ENCODE measurements at regions not wholly inside any gene's neighbourhood (a gene's known extent, or its start where the extent isn't known, plus 50 kb on each side); places are given as distances from the start of the nearest gene placed in this dataset.

DNA sequence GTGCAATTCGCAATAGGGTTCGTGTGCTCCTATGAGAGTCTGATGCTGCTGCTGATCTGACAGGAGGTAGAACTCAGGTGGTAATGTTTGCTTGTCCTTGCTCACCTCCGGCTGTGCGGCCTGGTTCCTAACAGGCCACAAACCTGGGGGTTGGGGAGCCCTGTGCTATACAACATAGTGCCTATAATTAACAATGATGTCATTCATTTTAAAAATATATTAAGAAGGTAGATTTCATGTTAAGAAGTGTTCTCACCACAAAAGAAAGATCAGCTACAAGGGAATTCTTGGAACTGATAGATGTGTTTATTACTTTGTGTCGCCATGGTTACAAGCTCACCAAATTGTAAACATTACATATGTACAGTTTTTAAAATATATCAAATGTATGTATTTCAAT, 200.5 kb downstream of the GRB14 start:
- no peak for TF ChIP-seq ZNF274 (IDR thresholded peaks at IDR 0.05; ENCODE audit: low read depth, low read length)
- DNase-seq (ENCODE audit: low read depth, low spot score): no peak
- Histone ChIP-seq H3K9ac (ENCODE audit: insufficient read length, low read depth) (no peak overlapping the region), H3K36me3 (ENCODE audit: insufficient read depth, insufficient read length, low read length) (no peaks in the 10 kb centered on the region), H3K9me3 (ENCODE audit: insufficient read depth, low read length) (no peaks in the 10 kb centered on the region), H3K4me1 (ENCODE audit: insufficient read depth, insufficient read length) (no peaks in the 10 kb centered on the region), H3K27me3 (ENCODE audit: insufficient read depth, insufficient read length) (no peaks in the 10 kb centered on the region), H3K4me3 (ENCODE audit: insufficient read length, low read depth) (no peak overlapping the region)

- Histone ChIP-seq H3K9me3 (ENCODE audit: insufficient read depth, low read length) (no peaks in the 10 kb centered on the region; the same call in 1 of the 2 replicates), H3K36me3 (ENCODE audit: insufficient read depth, insufficient read length, low read length) (no peaks in the 10 kb centered on the region), H3K4me3 (ENCODE audit: insufficient read length, low read depth) (no peak overlapping the region), H3K4me1 (ENCODE audit: insufficient read depth, insufficient read length) (no peaks in the 10 kb centered on the region), H3K9ac (ENCODE audit: insufficient read length, low read depth) (no peak overlapping the region), H3K27me3 (ENCODE audit: insufficient read depth, insufficient read length) (no peaks in the 10 kb centered on the region)
- DNase-seq (ENCODE audit: low read depth, low spot score): no peak
- no peak for TF ChIP-seq YY1 (IDR thresholded peaks at IDR 0.05; ENCODE audit: insufficient read depth, insufficient read length)
- no peak for TF ChIP-seq ZNF274 (IDR thresholded peaks at IDR 0.05; ENCODE audit: low read depth, low read length)
- no peak for TF ChIP-seq SUZ12 (IDR thresholded peaks at IDR 0.05; ENCODE audit: extremely low read depth, insufficient read depth, insufficient read length)
These were observed 208.5 kb downstream of the GRB14 start for GRCh38 chr2:164412831-164413230.

DNA sequence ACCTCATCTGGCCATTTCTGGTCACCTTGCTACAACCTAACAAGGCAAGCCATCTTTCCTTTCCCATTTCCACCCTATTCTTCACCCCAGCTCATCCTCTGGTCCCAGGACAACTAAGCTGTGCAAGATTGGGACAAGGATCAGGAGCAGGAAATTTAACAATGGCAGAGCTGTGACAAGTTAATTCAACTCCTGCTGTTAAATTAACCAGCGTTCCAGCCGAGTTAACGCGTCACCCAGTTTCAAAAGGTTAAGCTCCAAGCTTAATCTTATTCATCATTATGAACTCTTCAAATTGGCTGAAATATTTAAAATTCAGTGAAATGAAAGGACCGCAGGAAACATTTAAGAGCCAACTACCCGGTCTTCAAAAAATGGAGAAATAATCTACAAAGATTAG, 231.9 kb downstream of the GRB14 start:
- H3K36me3 ChIP-seq (ENCODE audit: insufficient read depth, insufficient read length, low read length): no peaks in the 10 kb centered on the region
- no peaks in the 10 kb centered on the region for H3K4me1 ChIP-seq (ENCODE audit: insufficient read depth, insufficient read length)
- DNase-seq (ENCODE audit: low read depth, low spot score): no peak
- H3K27me3 ChIP-seq (ENCODE audit: insufficient read depth, insufficient read length): no peaks in the 10 kb centered on the region
- H3K9me3 ChIP-seq (ENCODE audit: insufficient read depth, low read length): no peaks in the 10 kb centered on the region
- TF ChIP-seq SUZ12 (IDR thresholded peaks at IDR 0.05; ENCODE audit: extremely low read depth, insufficient read depth, insufficient read length) (no peak), YY1 (IDR thresholded peaks at IDR 0.05; ENCODE audit: insufficient read depth, insufficient read length) (no peak), ZNF274 (IDR thresholded peaks at IDR 0.05; ENCODE audit: low read depth, low read length) (no peak)
- no peak overlapping the region for H3K4me3 ChIP-seq (ENCODE audit: insufficient read length, low read depth)
- no peak overlapping the region for H3K9ac ChIP-seq (ENCODE audit: insufficient read length, low read depth)

- no peak overlapping the region for H3K4me3 ChIP-seq (ENCODE audit: insufficient read length, low read depth)
- H3K9me3 ChIP-seq (ENCODE audit: insufficient read depth, low read length): no peaks in the 10 kb centered on the region
- H3K36me3 ChIP-seq (ENCODE audit: insufficient read depth, insufficient read length, low read length): no peaks in the 10 kb centered on the region
- H3K9ac ChIP-seq (ENCODE audit: insufficient read length, low read depth): no peak overlapping the region
- no peaks in the 10 kb centered on the region for H3K27me3 ChIP-seq (ENCODE audit: insufficient read depth, insufficient read length)
- peak; percentile 30 for DNase-seq (ENCODE audit: low read depth, low spot score)
- TF ChIP-seq SUZ12 (IDR thresholded peaks at IDR 0.05; ENCODE audit: extremely low read depth, insufficient read depth, insufficient read length) (no peak), ZNF274 (IDR thresholded peaks at IDR 0.05; ENCODE audit: low read depth, low read length) (no peak), YY1 (IDR thresholded peaks at IDR 0.05; ENCODE audit: insufficient read depth, insufficient read length) (no peak)
- no peaks in the 10 kb centered on the region for H3K4me1 ChIP-seq (ENCODE audit: insufficient read depth, insufficient read length)
These were observed 232.8 kb downstream of the GRB14 start for GRCh38 chr2:164388511-164388910.

DNA sequence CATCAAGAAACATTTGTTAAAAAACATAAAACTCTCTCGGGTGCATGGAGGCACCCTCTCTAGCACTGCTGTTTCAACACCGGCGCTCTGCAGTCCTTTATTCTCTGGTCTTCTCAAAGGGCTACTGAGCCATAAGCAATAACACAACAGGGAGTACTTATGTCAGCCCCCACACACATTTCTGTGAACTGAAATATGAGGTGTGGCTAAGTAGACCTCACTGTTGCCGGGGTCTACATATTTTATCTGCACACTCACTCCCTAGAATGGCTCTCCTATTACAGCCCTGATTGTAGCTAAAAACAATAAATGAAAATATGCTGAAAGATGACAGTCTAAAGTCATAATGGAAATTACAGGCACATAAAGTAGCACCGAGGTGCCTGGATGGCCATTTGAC, 235.1 kb downstream of the GRB14 start:
- DNase-seq (ENCODE audit: low read depth, low spot score): no peak
- H3K4me1 ChIP-seq (ENCODE audit: insufficient read depth, insufficient read length): no peaks in the 10 kb centered on the region
- no peak overlapping the region for H3K4me3 ChIP-seq (ENCODE audit: insufficient read length, low read depth)
- no peak overlapping the region for H3K9ac ChIP-seq (ENCODE audit: insufficient read length, low read depth)
- H3K36me3 ChIP-seq (ENCODE audit: insufficient read depth, insufficient read length, low read length): no peaks in the 10 kb centered on the region
- TF ChIP-seq ZNF274 (IDR thresholded peaks at IDR 0.05; ENCODE audit: low read depth, low read length) (no peak), SUZ12 (IDR thresholded peaks at IDR 0.05; ENCODE audit: extremely low read depth, insufficient read depth, insufficient read length) (no peak), YY1 (IDR thresholded peaks at IDR 0.05; ENCODE audit: insufficient read depth, insufficient read length) (no peak)
- H3K9me3 ChIP-seq (ENCODE audit: insufficient read depth, low read length): no peaks in the 10 kb centered on the region
- H3K27me3 ChIP-seq (ENCODE audit: insufficient read depth, insufficient read length): no peaks in the 10 kb centered on the region

DNA sequence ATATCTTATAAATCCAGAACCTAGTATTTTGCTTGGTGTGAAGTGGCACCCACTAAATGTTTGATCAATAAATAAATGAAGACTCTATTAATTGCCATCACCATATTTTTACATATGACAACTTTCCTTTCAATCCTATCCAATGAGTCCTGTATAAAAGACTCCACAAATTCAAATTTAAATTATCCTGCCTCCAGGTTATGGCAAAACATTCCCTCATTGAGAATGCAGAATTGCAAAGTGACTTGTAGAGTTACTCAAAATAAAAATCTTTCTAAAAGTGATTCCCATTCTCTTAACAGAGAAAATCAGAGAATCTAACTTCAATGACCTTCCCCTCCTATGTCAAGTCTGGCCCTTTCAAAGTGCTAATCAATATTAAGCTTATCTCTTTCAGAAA, 236.8 kb downstream of the GRB14 start:
- no peak for TF ChIP-seq ZNF274 (IDR thresholded peaks at IDR 0.05; ENCODE audit: low read depth, low read length)
- no peak for TF ChIP-seq YY1 (IDR thresholded peaks at IDR 0.05; ENCODE audit: insufficient read depth, insufficient read length)
- no peak for TF ChIP-seq SUZ12 (IDR thresholded peaks at IDR 0.05; ENCODE audit: extremely low read depth, insufficient read depth, insufficient read length)
- DNase-seq (ENCODE audit: low read depth, low spot score): no peak
- H3K4me3 ChIP-seq (ENCODE audit: insufficient read length, low read depth): no peak overlapping the region
- H3K4me1 ChIP-seq (ENCODE audit: insufficient read depth, insufficient read length): no peaks in the 10 kb centered on the region
- H3K36me3 ChIP-seq (ENCODE audit: insufficient read depth, insufficient read length, low read length): no peaks in the 10 kb centered on the region
- no peak overlapping the region for H3K9ac ChIP-seq (ENCODE audit: insufficient read length, low read depth)
- H3K27me3 ChIP-seq (ENCODE audit: insufficient read depth, insufficient read length): no peaks in the 10 kb centered on the region
- no peaks in the 10 kb centered on the region for H3K9me3 ChIP-seq (ENCODE audit: insufficient read depth, low read length)

GRCh38 chr2:164371916-164372315, 249.4 kb downstream of the GRB14 start:
- H3K9me3 ChIP-seq (ENCODE audit: insufficient read depth, low read length): peaks cover 16% of the 10 kb centered on the region; the same call in 1 of the 2 replicates
- H3K9ac ChIP-seq (ENCODE audit: insufficient read length, low read depth): no peak overlapping the region
- H3K4me1 ChIP-seq (ENCODE audit: insufficient read depth, insufficient read length): no peaks in the 10 kb centered on the region
- no peaks in the 10 kb centered on the region for H3K36me3 ChIP-seq (ENCODE audit: insufficient read depth, insufficient read length, low read length)
- TF ChIP-seq YY1 (IDR thresholded peaks at IDR 0.05; ENCODE audit: insufficient read depth, insufficient read length) (no peak), SUZ12 (IDR thresholded peaks at IDR 0.05; ENCODE audit: extremely low read depth, insufficient read depth, insufficient read length) (no peak), ZNF274 (IDR thresholded peaks at IDR 0.05; ENCODE audit: low read depth, low read length) (no peak)
- H3K4me3 ChIP-seq (ENCODE audit: insufficient read length, low read depth): no peak overlapping the region
- no peak for DNase-seq (ENCODE audit: low read depth, low spot score)
- H3K27me3 ChIP-seq (ENCODE audit: insufficient read depth, insufficient read length): no peaks in the 10 kb centered on the region

GRCh38 chr2:164369366-164369765, 251.9 kb downstream of the GRB14 start:
- Histone ChIP-seq H3K4me3 (ENCODE audit: insufficient read length, low read depth) (no peak overlapping the region), H3K27me3 (ENCODE audit: insufficient read depth, insufficient read length) (no peaks in the 10 kb centered on the region), H3K9me3 (ENCODE audit: insufficient read depth, low read length) (peaks cover 16% of the 10 kb centered on the region; the same call in 1 of the 2 replicates), H3K36me3 (ENCODE audit: insufficient read depth, insufficient read length, low read length) (no peaks in the 10 kb centered on the region), H3K4me1 (ENCODE audit: insufficient read depth, insufficient read length) (no peaks in the 10 kb centered on the region), H3K9ac (ENCODE audit: insufficient read length, low read depth) (no peak overlapping the region)
- no peak for DNase-seq (ENCODE audit: low read depth, low spot score)
- TF ChIP-seq ZNF274 (IDR thresholded peaks at IDR 0.05; ENCODE audit: low read depth, low read length): no peak
- no peak for TF ChIP-seq YY1 (IDR thresholded peaks at IDR 0.05; ENCODE audit: insufficient read depth, insufficient read length)
- TF ChIP-seq SUZ12 (IDR thresholded peaks at IDR 0.05; ENCODE audit: extremely low read depth, insufficient read depth, insufficient read length): no peak

All from NT2/D1 (cell line).